ENCODE measurements at regions not wholly inside any gene's neighbourhood (a gene's known extent, or its start where the extent isn't known, plus 50 kb on each side); places are given as distances from the start of the nearest gene placed in this dataset.

DNA sequence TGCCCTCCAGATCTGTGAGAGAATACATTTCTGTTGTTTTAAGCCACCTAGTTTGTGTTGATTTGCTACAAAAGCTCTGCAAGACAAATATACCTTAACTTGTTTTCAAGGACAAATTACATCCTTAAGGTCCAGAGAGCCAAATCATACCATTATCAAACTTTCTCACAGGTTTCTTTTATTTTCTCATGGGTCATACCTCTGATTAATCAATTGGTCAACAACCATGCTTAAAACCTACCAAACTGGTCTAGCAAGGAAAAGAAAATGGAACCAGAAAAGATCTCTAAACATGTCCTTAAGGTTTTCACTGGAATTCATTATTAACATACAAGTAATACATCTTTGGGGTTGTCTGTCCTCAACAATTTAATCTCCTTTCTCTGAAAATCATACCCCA is 535.0 kb downstream of the CD83 start:
- H3K4me1 Mint-ChIP-seq (ENCODE audit: low read depth, unreplicated experiment): peaks cover 2% of the 10 kb centered on the region
- no peak overlapping the region for H3K27ac Mint-ChIP-seq (ENCODE audit: unreplicated experiment)
- H3K36me3 Mint-ChIP-seq (ENCODE audit: unreplicated experiment): peaks cover 5% of the 10 kb centered on the region
- H3K4me3 Mint-ChIP-seq (ENCODE audit: unreplicated experiment): no peak overlapping the region
- no peak for DNase-seq
- TF ChIP-seq, protein P1, sequence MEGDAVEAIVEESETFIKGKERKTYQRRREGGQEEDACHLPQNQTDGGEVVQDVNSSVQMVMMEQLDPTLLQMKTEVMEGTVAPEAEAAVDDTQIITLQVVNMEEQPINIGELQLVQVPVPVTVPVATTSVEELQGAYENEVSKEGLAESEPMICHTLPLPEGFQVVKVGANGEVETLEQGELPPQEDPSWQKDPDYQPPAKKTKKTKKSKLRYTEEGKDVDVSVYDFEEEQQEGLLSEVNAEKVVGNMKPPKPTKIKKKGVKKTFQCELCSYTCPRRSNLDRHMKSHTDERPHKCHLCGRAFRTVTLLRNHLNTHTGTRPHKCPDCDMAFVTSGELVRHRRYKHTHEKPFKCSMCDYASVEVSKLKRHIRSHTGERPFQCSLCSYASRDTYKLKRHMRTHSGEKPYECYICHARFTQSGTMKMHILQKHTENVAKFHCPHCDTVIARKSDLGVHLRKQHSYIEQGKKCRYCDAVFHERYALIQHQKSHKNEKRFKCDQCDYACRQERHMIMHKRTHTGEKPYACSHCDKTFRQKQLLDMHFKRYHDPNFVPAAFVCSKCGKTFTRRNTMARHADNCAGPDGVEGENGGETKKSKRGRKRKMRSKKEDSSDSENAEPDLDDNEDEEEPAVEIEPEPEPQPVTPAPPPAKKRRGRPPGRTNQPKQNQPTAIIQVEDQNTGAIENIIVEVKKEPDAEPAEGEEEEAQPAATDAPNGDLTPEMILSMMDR (IDR thresholded peaks at IDR 0.05; ENCODE audit: partially characterized antibody, unreplicated experiment): no peak
- no peaks in the 10 kb centered on the region for H3K9me3 Mint-ChIP-seq (ENCODE audit: unreplicated experiment)
- H3K27me3 Mint-ChIP-seq (ENCODE audit: unreplicated experiment): no peaks in the 10 kb centered on the region

DNA sequence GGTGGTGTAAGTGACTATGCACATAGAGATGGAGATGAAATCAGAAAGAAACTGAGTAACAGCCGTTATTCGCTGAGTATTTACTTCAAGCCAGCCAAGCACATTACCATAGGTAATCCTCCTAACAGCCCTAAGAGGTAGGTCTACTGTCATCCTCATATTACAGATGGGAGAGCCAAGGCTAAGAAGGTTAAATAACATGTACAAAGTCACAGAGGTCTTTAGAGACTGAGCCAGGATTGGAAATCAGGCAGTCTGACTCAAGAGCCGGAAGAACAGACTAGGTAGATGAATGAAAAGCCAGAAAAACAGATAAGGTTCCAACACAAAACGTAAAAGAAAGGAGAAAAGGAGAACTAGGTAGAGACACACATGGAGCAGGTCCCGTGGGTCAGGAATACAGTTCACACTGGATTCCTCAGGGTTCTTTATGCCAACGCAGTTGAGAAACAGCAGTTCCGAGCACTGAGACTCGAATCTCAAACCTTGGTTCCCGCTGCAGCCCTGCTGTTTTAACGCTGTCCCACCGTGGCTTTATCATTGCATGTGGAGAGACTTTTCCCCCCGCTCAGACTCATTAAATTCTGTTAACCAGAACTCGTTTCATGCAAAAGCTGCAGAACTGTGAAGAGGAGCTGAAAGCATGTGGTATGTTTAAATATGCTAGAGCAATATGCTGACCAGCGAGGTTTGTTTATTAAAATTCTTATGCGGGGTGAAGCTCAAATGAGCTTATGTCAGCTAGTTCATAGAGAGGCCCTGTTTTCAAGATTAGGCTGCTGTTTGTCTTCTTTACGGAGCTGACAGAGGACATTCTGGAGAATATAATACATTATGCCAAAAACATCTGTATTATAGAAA is 537.9 kb downstream of the CD83 start:
- TF ChIP-seq, protein P1 (IDR thresholded peaks at IDR 0.05; ENCODE audit: partially characterized antibody, unreplicated experiment): no peak
- H3K36me3 Mint-ChIP-seq (ENCODE audit: unreplicated experiment): no peaks in the 10 kb centered on the region
- no peak for DNase-seq
- H3K4me3 Mint-ChIP-seq (ENCODE audit: unreplicated experiment): no peak overlapping the region
- H3K4me1 Mint-ChIP-seq (ENCODE audit: low read depth, unreplicated experiment): peaks cover 10% of the 10 kb centered on the region
- no peaks in the 10 kb centered on the region for H3K9me3 Mint-ChIP-seq (ENCODE audit: unreplicated experiment)
- H3K27me3 Mint-ChIP-seq (ENCODE audit: unreplicated experiment): peaks cover 2% of the 10 kb centered on the region
- H3K27ac Mint-ChIP-seq (ENCODE audit: unreplicated experiment): no peak overlapping the region

DNA sequence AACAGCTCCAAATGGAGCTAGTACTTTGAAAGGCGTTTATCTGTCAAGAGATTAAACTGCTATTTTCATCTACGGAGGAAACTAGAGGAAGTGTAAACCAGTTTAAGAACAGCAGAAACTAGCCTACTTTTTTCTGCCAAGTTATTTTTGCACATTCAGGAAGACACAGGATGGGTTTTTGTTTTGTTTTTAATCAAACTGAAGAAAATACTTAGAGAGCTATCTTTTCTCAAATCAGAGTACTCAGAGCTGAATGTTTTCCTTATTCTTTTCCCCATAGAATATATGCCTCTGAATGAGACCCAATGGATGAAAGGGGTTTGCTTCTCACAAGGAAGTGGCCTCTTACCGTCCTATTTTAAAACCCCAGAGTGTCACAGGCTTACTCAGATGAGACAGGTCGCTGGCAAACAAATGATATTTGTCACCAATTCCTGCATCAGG is 538.5 kb downstream of the CD83 start:
- no peaks in the 10 kb centered on the region for H3K9me3 Mint-ChIP-seq (ENCODE audit: unreplicated experiment)
- H3K4me1 Mint-ChIP-seq (ENCODE audit: low read depth, unreplicated experiment): peaks cover 10% of the 10 kb centered on the region
- TF ChIP-seq, protein P1 (IDR thresholded peaks at IDR 0.05; ENCODE audit: partially characterized antibody, unreplicated experiment): no peak
- H3K27me3 Mint-ChIP-seq (ENCODE audit: unreplicated experiment): peaks cover 2% of the 10 kb centered on the region
- no peak overlapping the region for H3K4me3 Mint-ChIP-seq (ENCODE audit: unreplicated experiment)
- DNase-seq: no peak
- no peak overlapping the region for H3K27ac Mint-ChIP-seq (ENCODE audit: unreplicated experiment)
- H3K36me3 Mint-ChIP-seq (ENCODE audit: unreplicated experiment): no peaks in the 10 kb centered on the region

DNA sequence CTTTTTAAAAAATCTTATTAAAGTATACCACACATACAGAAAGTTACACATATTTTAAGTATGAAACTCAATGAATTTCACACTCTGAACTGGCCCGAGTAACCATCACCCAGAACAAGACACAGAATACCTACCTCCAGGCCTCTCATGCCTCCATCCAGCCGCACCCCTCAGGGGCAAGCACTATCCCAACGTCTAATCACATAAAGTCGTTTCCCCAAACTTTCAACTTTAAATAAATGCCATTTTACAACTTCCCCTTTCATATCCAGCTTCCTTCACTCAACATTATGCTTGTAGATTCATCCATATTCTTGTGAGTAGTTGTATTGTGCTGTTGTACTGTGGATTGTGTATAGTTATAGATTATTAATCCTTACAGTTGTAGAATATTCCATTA is 539.1 kb downstream of the CD83 start:
- no peak for DNase-seq
- Mint-ChIP-seq H3K4me1 (ENCODE audit: low read depth, unreplicated experiment) (peaks cover 10% of the 10 kb centered on the region), H3K27me3 (ENCODE audit: unreplicated experiment) (peaks cover 2% of the 10 kb centered on the region), H3K9me3 (ENCODE audit: unreplicated experiment) (no peaks in the 10 kb centered on the region), H3K27ac (ENCODE audit: unreplicated experiment) (no peak overlapping the region), H3K36me3 (ENCODE audit: unreplicated experiment) (no peaks in the 10 kb centered on the region), H3K4me3 (ENCODE audit: unreplicated experiment) (no peak overlapping the region)
- TF ChIP-seq, protein P1 (IDR thresholded peaks at IDR 0.05; ENCODE audit: partially characterized antibody, unreplicated experiment): no peak

DNA sequence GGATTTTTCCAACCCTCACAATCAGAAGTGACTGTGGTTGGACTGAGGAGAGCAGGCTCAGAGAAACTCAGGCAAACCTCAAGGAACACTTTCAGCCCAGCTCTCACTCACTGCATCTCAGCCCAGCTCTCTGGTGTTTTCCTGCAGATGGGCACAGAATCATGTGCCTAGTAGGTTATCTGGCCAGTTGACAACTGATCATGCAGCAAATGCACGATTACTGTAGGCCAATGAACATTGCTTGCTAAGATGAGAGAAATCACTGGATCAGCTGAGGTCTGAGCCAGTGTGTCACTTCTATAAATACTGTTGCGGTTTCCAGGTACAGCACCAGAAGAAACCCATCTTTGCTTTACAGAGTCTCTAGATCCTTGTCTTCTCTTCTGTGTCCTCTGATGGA is 540.5 kb downstream of the CD83 start:
- Mint-ChIP-seq H3K4me3 (ENCODE audit: unreplicated experiment) (no peak overlapping the region), H3K4me1 (ENCODE audit: low read depth, unreplicated experiment) (peaks cover 10% of the 10 kb centered on the region), H3K9me3 (ENCODE audit: unreplicated experiment) (no peaks in the 10 kb centered on the region), H3K27me3 (ENCODE audit: unreplicated experiment) (peaks cover 2% of the 10 kb centered on the region), H3K27ac (ENCODE audit: unreplicated experiment) (no peak overlapping the region), H3K36me3 (ENCODE audit: unreplicated experiment) (no peaks in the 10 kb centered on the region)
- no peak for DNase-seq
- TF ChIP-seq, protein P1 (IDR thresholded peaks at IDR 0.05; ENCODE audit: partially characterized antibody, unreplicated experiment): no peak

All from glutamatergic neuron (in vitro differentiated cells).